ENCODE measurements at regions not wholly inside any gene's neighbourhood (a gene's known extent, or its start where the extent isn't known, plus 50 kb on each side); places are given as distances from the start of the nearest gene placed in this dataset.
"Not testable (repeated sequence)": the region's sequence is repeated elsewhere in the genome, so short reads cannot be mapped to it uniquely, and the experiment has no call there.

DNA sequence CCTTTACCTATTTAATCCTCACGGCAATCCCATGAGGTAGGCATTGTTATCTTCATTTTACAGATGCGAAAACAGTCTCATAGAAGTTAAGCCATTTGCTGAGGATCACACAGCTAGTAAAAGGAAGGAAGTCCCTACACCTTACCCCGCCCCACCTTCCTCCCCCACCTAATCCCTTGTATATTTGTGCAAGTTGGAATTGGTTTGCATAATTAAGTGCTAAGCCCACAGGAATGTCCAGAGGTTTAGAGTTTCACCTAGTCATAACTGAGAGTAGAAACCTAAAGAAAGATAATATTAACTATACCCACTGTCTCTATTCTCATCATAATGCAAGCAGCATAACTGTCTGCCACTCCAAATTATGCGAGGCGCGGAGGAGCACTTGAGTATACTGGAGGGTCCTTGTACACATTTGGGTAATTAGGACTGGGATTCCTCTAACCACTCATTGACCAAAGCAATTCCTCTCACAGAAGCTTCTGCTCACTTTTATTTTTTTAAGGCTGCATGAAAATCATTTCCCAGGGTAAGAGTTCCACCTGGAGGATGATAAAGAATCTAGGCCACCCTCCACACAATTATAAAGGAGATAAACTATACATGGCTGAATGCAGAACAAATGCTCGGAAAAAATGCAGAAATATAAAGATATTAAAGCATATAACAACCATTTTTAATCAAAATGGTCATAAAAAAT, 199.9 kb downstream of the FAM181B start:
- no peak for DNase-seq (ENCODE audit: low read depth)

- no peak for DNase-seq (ENCODE audit: low read depth)
These were observed 203.7 kb downstream of the FAM181B start for GRCh38 chr11:82529936-82530335.

DNA sequence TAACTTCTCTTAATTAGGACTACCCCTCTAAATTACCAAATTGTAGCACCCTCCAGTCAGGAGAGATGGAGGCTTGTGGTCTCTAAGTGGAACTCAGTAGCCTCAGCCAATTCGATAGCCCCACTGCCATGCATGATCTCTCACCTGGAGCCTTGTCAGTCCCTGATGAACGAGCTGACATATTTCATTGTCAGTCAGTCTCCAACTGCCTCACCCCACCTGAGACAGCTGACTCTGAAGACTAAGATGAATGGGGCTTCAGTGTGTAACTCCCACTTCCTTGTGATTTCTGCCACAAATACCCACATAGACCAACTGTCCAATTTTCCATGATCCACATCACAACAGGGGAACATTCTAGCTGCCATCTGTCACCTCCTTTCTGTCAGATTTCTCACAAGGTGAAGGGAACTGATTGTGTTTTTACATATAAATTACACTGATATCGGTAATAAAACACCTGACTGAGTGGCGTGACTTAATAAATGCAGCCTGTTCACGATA, 206.5 kb downstream of the FAM181B start:
- DNase-seq (ENCODE audit: low read depth), result no peak

DNA sequence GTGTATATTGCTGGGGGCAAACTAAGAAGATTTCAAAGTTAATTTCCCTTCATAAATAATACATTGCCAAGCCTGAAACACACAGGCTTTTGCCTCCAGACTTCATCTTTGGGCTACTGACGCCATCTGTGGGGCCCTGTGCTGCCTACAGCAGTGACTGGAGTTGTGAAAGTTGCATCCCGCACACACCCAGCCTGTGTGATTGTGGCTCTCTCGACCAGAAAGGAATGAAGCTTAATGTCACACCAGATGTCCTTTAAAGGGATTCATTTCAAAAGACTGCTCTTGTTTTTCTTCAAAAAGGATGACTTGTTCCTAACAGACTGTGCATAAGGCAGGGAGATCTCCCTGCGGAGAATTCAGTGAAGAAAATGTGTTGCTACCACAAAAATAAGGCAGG, 210.5 kb downstream of the FAM181B start:
- DNase-seq (ENCODE audit: low read depth), result no peak

- DNase-seq (ENCODE audit: low read depth), result no peak
These were observed 212.2 kb downstream of the FAM181B start for GRCh38 chr11:82521427-82521826.

DNA sequence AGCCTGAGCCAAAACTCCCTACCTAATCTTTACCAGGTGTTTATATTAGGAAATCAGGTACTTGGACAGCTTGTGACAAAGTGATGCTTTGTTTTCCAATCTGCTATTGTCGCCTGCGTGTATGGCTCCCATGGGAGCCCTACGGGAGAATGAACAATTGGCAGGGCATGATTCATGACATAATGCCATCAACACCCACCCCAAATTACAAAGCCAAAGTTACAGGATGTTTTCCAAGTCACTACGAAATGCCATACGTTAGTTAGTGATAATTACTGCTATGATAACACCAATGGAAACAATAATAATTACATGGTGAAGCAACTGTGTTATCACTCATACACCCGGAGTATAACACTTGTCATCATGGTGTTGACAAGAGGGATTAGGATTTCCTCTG, 226.4 kb downstream of the FAM181B start:
- no peak for DNase-seq (ENCODE audit: low read depth)

- DNase-seq (ENCODE audit: low read depth), result no peak
These were observed 228.3 kb downstream of the FAM181B start for GRCh38 chr11:82505379-82505778.

GRCh38 chr11:82501174-82501573, 232.5 kb downstream of the FAM181B start:
- DNase-seq (ENCODE audit: low read depth), result not testable (repeated sequence)

DNA sequence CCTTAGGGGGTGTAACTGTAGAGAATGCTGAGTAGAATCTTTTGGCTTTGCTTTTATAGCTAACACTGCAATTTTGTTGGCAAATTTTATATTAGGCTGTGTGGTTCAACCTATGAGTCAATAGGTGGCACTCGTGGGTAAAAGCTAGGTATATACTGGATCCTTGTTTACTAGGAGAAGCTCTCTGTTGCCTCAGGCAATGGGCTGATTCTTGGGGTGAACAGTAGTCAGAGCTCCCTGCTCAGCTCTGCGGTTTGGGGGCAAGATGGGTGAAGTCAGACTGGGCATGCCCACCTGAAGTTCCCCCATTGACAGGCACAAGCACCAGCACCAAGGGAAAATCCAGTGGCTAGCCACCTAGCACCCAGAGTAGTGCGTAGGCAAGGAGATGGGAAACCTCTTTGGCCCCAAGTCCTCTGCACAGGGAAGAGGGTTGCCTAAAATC, 238.7 kb downstream of the FAM181B start:
- no peak for DNase-seq (ENCODE audit: low read depth)

GRCh38 chr11:82474876-82475275, 258.8 kb downstream of the FAM181B start:
- DNase-seq (ENCODE audit: low read depth), result no peak

GRCh38 chr11:82465481-82465880, 268.2 kb downstream of the FAM181B start:
- DNase-seq (ENCODE audit: low read depth), result no peak

DNA sequence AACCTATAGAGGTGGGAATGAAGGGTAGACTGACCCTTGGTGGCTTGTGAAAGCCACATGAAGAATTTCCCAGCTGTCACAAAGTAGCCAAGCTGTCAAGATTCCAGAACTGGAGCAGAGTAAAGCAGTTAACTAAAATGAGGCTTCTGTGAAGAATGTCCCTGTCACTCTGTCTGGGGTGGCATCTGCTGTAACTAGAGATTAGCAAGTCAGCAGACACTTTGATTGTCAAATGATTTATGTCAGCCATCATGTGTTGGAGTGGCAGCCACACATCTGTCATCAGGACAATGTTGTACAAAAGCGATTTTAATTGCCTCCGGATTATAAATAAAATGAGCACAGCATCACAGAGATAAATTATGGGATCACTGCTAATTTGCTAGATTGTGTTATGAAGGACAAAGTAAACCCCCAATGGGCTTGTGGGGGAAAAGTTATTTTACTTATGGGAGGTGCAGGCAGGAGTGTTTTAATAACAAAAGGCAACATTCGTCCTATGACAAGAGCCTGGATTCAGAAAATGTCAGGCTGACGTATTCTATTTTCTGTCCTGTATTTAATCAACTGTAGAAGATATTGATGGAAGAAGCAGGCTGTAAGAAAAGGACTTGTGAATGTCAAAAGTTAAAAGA, 270.9 kb downstream of the FAM181B start:
- DNase-seq (ENCODE audit: low read depth), result no peak

DNA sequence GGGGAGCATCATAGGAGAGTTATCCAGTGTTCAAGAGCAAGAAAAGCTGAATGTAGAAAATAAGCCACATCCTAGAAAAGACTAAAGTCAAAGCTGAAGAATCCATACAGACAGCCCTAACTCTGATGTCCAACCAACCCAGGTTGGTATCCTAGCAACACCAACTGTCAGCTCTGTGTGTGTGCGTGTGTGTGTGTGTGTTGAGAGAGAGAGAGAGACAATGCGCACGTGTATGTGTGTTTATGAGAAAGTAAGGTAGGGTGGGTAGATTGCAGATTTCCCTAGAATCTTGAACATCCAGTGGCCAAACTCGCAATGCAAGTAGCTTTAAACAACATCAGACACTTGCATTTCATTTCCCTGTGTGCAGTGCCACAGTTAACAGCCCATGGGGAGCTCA, 274.9 kb downstream of the FAM181B start:
- no peak for DNase-seq (ENCODE audit: low read depth)

- DNase-seq (ENCODE audit: low read depth), result no peak
These were observed 275.5 kb downstream of the FAM181B start for GRCh38 chr11:82458147-82458546.

DNA sequence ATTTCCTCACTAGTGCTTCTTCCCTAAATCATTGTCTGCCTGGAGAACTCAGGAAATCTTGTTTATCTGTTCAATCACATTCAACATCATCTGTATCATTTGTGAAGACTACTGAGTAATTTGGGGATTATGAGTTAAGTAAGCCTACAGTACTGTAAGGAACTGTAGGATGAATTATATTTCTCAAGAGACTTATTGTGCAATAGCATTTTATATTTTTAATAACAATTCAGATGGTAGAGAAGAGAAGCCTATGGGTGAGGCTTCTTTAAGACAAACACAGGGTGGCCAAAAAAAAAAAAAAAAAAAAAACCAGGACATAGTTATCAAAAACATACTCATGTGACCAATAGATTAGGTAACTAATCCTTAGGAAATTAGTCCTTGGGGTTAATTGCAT, 282.7 kb downstream of the FAM181B start:
- no peak for DNase-seq (ENCODE audit: low read depth)

DNA sequence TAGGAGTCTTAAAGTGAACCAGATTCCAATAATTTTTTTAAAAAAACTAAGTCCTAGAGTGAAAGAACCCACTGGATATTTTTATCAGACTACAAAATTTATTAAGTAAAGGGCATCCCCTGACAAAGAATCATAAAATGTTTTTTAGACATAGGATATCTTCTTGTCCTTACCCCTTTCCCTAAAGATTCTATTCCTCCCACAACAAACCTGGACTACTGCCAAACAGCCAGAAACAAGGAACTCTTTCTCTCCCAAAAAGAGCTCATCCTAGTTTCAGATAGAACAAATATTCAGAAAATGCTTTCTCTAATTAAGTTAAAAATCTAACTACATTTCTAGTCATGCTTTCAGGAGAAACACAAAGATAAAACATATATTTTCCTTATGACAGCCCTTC, 327.1 kb downstream of the FAM181B start:
- DNase-seq (ENCODE audit: low read depth), result no peak

- no peak for DNase-seq (ENCODE audit: low read depth)
These were observed 328.2 kb downstream of the FAM181B start for GRCh38 chr11:82405421-82405820.

GRCh38 chr11:82404981-82405380, 328.7 kb downstream of the FAM181B start:
- no peak for DNase-seq (ENCODE audit: low read depth)

- no peak for DNase-seq (ENCODE audit: low read depth)
These were observed 329.9 kb downstream of the FAM181B start for GRCh38 chr11:82403640-82404305.

DNA sequence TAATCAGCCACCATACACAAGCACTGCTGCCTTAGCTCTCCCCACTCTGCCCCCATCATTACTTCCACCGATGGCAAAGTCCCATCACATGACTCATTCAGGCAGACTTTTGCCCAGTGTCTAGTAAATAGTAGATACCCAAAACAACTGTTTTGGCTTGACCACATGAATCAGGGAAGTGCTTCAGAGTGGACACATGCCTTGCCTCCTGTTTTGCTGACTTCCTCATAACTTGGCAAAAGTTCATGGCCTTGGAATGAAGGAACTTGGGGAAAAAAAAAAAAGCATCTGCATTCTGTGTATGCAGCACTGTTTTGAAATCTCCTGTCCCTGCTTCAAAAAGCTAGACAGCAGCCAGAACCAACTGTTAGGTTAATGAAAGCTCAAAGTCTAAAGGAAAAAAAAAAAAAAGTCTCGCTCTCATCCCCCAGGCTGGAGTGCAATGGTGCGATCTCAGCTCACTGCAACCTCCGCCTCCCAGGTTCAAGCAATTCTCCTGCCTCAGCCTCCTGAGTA, 335.3 kb downstream of the FAM181B start:
- no peak for DNase-seq (ENCODE audit: low read depth)

- DNase-seq (ENCODE audit: low read depth), result not testable (repeated sequence)
These were observed 337.0 kb downstream of the FAM181B start for GRCh38 chr11:82396639-82397038.

GRCh38 chr11:82384308-82384707, 349.4 kb downstream of the FAM181B start:
- DNase-seq (ENCODE audit: low read depth), result no peak

All from CMK (cell line).